Nephron (organoid): ENCODE measurements at regions not wholly inside any gene's neighbourhood (a gene's known extent, or its start where the extent isn't known, plus 50 kb on each side); places are given as distances from the start of the nearest gene placed in this dataset.
A peak's percentile ranks its signal among the peaks of the same experiment; 100 is the strongest.

ENCODE experiments used
- H3K27ac Mint-ChIP-seq, 3 experiments: 2 replicates each; pipeline ENCODE4 v1.8.0; 2020; ENCODE audit warnings: mixed read lengths in 3 of 3, mild to moderate bottlenecking in 2 of 3, moderate library complexity in 1 of 3
- H3K27me3 Mint-ChIP-seq: 2 replicates; pipeline ENCODE4 v1.8.0; 2021; ENCODE audit warnings: low read depth, mild to moderate bottlenecking, moderate library complexity, mixed read lengths
- H3K36me3 Mint-ChIP-seq: 2 replicates; pipeline ENCODE4 v1.8.0; 2020; ENCODE audit warnings: low read depth, mixed read lengths
- H3K4me1 Mint-ChIP-seq: 2 replicates; pipeline ENCODE4 v1.8.0; 2020; ENCODE audit warnings: mixed read lengths
- H3K4me3 Mint-ChIP-seq, 3 experiments: 2 replicates each; pipeline ENCODE4 v1.8.0; 2020; ENCODE audit warnings: mild to moderate bottlenecking in 3 of 3, mixed read lengths in 3 of 3, moderate library complexity in 2 of 3
- H3K9me3 Mint-ChIP-seq: 2 replicates; pipeline ENCODE4 v1.8.0; 2020; ENCODE audit warnings: mixed read lengths
- TF ChIP-seq, protein P1 (sequence below), 3 experiments: fragments of 200-600 bp; sonication (generic); IDR thresholded peaks; one replicate each; pipeline ENCODE4 v1.5.0; 2021; ENCODE audit warnings: antibody characterized with exemption in 3 of 3; ENCODE audit not compliant: unreplicated experiment in 3 of 3

DNA sequence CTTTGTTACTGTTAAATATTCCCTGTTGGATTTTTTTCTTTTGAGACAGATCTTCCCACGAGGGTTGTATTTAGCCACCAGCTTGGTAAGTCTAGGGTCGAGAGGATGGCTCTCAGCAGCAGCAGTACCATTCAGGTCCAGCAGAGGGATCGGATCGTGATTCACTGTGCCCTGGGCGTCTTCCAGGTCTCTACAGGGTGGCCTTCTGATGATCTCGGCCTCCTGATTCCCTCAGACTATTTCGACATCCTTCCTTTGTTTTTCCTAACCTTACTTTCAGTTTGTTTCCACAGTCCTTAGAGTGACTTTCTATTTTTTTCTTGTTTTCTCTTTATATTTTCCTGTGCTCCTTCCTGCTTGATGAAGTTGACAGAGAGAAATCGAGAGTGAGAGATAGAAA is 1436.9 kb downstream of the UQCRFS1 start:
- H3K9me3 Mint-ChIP-seq = peaks cover 92% of the 10 kb centered on the region
- no peak overlapping the region for H3K27ac Mint-ChIP-seq

DNA sequence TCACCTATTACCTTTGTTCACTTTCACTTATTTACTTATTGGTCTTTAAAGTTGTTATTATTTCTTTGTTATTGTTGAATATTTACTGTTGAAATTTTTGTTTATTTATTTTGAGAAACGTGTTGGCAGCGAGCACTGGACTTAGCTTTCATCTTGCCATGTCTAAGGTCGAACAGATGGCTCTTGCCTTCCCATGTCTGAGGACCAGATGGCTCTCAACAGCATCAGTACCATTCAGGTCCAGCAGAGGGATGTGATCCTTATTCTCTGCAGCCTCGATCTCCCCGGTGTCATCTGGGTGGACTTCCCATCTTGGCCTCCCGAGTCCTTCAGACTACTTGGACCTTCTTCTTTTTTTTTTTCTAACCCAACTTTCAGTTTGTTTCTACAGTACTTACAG is 1437.6 kb downstream of the UQCRFS1 start:
- Mint-ChIP-seq H3K27me3 (no peaks in the 10 kb centered on the region), H3K36me3 (peaks cover 99% of the 10 kb centered on the region), H3K27ac (no peak overlapping the region), H3K4me3 (no peak overlapping the region), H3K9me3 (peaks cover 93% of the 10 kb centered on the region), H3K4me1 (no peaks in the 10 kb centered on the region)
- TF ChIP-seq, protein P1, sequence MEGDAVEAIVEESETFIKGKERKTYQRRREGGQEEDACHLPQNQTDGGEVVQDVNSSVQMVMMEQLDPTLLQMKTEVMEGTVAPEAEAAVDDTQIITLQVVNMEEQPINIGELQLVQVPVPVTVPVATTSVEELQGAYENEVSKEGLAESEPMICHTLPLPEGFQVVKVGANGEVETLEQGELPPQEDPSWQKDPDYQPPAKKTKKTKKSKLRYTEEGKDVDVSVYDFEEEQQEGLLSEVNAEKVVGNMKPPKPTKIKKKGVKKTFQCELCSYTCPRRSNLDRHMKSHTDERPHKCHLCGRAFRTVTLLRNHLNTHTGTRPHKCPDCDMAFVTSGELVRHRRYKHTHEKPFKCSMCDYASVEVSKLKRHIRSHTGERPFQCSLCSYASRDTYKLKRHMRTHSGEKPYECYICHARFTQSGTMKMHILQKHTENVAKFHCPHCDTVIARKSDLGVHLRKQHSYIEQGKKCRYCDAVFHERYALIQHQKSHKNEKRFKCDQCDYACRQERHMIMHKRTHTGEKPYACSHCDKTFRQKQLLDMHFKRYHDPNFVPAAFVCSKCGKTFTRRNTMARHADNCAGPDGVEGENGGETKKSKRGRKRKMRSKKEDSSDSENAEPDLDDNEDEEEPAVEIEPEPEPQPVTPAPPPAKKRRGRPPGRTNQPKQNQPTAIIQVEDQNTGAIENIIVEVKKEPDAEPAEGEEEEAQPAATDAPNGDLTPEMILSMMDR (IDR thresholded peaks at IDR 0.05; ENCODE audit: unreplicated experiment in 3 of 3) = no peak

More for the DNA sequence above, 1436.9 kb downstream of the UQCRFS1 start:
- Mint-ChIP-seq H3K4me1 (no peaks in the 10 kb centered on the region), H3K4me3 (no peak overlapping the region), H3K27me3 (no peaks in the 10 kb centered on the region), H3K36me3 (peaks cover 99% of the 10 kb centered on the region)
- TF ChIP-seq, protein P1 (IDR thresholded peaks at IDR 0.05; ENCODE audit: unreplicated experiment in 3 of 3) = no peak

DNA sequence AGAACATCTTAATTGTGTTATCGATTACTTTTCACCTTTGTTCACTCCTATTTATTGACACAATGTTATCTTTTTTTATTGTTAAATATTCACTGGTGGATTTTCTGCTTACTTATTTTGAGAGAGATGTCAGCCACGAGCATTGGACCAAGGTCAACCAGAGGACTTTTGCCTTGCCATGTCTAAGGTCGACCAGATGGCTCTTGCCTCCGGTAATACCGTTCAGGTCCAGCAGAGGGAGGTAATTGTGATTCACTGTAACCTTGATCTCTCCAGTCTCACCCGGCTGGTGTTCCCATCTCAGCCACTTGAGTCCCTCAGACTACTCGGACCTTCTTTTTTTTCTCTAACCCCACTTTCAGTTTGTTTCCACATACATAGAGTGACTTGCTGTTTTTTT is 1438.1 kb downstream of the UQCRFS1 start:
- Mint-ChIP-seq H3K9me3 (peaks cover 95% of the 10 kb centered on the region), H3K4me1 (no peaks in the 10 kb centered on the region), H3K27ac (no peak overlapping the region), H3K4me3 (no peak overlapping the region), H3K27me3 (no peaks in the 10 kb centered on the region), H3K36me3 (peaks cover 99% of the 10 kb centered on the region)
- TF ChIP-seq, protein P1 (IDR thresholded peaks at IDR 0.05; ENCODE audit: unreplicated experiment in 3 of 3) = no peak

DNA sequence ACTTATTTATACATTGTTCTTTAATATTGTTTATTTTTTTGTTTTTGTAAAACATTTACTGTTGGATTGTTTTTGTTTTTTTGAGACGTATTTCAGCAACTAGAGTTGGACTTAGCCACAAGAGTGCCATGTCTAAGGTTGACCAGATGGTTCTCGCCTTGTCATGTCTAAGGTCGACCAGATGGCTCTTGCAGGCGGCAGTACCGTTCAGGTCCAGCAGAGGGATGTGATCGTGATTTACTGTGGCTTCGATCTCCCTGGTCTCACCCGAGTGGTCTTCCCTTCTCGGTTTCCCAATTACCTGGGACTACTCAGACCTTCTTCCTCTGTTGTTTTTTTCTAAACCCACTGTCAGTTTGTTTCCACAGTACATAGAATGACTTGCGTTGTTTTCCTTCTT is 1438.6 kb downstream of the UQCRFS1 start:
- Mint-ChIP-seq H3K27ac (no peak overlapping the region), H3K36me3 (peaks cover 99% of the 10 kb centered on the region), H3K27me3 (no peaks in the 10 kb centered on the region), H3K4me3 (no peak overlapping the region), H3K9me3 (peaks cover 95% of the 10 kb centered on the region), H3K4me1 (no peaks in the 10 kb centered on the region)
- TF ChIP-seq, protein P1 (IDR thresholded peaks at IDR 0.05; ENCODE audit: unreplicated experiment in 3 of 3) = peak in 1 of 3 experiments; percentile 16

DNA sequence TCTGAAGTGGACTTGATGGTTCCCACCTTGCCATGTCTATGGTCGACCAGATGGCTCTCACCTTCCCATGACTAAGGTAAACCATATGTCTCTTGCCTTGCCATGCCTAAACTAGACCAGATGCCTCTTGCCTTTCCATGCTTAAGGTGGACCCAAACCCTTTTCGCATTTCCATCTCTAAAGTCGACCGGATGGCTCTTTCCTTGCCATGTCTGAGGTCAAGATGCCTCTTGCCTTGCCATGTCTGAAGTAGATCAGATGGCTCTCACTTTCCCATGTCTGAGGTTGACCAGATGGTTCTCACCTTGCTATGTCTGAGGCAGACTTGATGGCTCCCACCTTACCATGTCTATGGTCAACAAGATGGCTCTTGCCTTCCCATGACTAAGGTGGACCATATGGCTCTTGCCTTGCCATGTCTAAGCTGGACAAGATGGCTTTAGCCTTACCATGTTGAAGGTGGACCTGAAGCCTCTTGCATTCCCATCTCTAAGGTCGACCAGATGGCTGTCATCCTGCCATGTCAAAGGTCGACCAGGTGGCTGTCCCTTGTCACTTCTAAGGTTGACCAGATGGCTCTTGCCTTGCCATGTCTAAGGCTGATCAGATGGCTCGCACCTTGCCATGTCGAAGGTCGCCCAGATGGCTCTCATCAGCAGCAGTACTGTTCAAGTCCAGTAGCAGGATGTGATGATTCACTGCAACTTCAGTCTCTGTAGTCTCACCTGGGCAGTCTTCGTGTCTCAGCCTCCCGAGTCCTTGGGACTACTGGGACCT is 1439.4 kb downstream of the UQCRFS1 start:
- Mint-ChIP-seq H3K27me3 (no peaks in the 10 kb centered on the region), H3K4me3 (no peak overlapping the region), H3K36me3 (peaks cover 99% of the 10 kb centered on the region), H3K9me3 (peaks cover 95% of the 10 kb centered on the region), H3K4me1 (no peaks in the 10 kb centered on the region), H3K27ac (no peak overlapping the region)
- TF ChIP-seq, protein P1 (IDR thresholded peaks at IDR 0.05; ENCODE audit: unreplicated experiment in 3 of 3) = no peak

DNA sequence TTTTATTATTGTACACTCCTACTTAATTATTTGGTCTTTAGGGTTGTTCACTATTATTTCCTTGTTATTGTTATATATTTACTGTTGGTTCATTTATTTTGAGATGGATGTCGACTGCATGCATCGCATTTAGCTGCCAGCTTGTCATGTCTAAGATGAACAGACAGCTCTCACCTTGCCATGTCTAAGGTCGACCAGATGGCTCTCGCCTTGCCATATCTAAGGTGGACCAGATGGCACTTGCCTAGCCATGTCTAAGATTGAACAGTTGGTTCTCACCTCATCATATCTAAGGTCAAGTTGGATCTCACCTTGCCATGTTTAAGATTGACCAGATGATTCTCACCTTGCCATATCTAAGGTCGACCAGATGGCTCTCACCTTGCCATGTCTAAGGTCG is 1440.9 kb downstream of the UQCRFS1 start:
- Mint-ChIP-seq H3K4me1 (no peaks in the 10 kb centered on the region), H3K27me3 (no peaks in the 10 kb centered on the region), H3K36me3 (peaks cover 98% of the 10 kb centered on the region), H3K4me3 (no peak overlapping the region), H3K9me3 (peaks cover 96% of the 10 kb centered on the region), H3K27ac (no peak overlapping the region)
- TF ChIP-seq, protein P1 (IDR thresholded peaks at IDR 0.05; ENCODE audit: unreplicated experiment in 3 of 3) = no peak
